Tibial nerve (tissue), 4 donors: ENCODE measurements at regions not wholly inside any gene's neighbourhood (a gene's known extent, or its start where the extent isn't known, plus 50 kb on each side); places are given as distances from the start of the nearest gene placed in this dataset.
"Not testable (repeated sequence)": the region's sequence is repeated elsewhere in the genome, so short reads cannot be mapped to it uniquely, and the experiment has no call there.

Experiments
- DNase-seq, 2 donors: peaks; one replicate each; pipeline ENCODE4 v3.0.0-alpha.2; 2019; ENCODE audit warnings: low spot score in 2 of 2
- H3K27ac ChIP-seq, 4 donors: fragments of 200-600 bp; sonication (generic) in 3 of 4; one replicate each; pipeline ENCODE4 v1.5.1; 2017 to 2019; ENCODE audit warnings: mild to moderate bottlenecking in 1 of 4
- H3K27me3 ChIP-seq, 2 donors: fragments of 200-600 bp; sonication (generic) in 1 of 2; one replicate each; pipeline versions ENCODE4 v1.5.1 to v1.6.0; 2017 to 2019
- H3K36me3 ChIP-seq, 3 donors: fragments of 200-600 bp; sonication (generic); one replicate each; pipeline ENCODE4 v1.5.1; 2018 to 2019
- H3K4me1 ChIP-seq, 4 donors: fragments of 200-600 bp; sonication (generic) in 3 of 4; one replicate each; pipeline ENCODE4 v1.5.1; 2017 to 2019
- H3K4me3 ChIP-seq, 4 donors: fragments of 200-600 bp; sonication (generic) in 3 of 4; one replicate each; pipeline ENCODE4 v1.5.1; 2017 to 2019; ENCODE audit warnings: mild to moderate bottlenecking in 1 of 4, moderate library complexity in 1 of 4
- H3K9me3 ChIP-seq, 4 donors: fragments of 200-600 bp; sonication (generic) in 3 of 4; one replicate each; pipeline ENCODE4 v1.5.1; 2017 to 2019
- CTCF ChIP-seq, 5 experiments: fragments of 200-600 bp in 3 of 5; fragments of 450-650 bp in 2 of 5; sonication (generic) in 3 of 5; IDR thresholded peaks; one replicate each; pipeline ENCODE4 v1.5.1; 2016 to 2019; ENCODE audit warnings: antibody characterized with exemption in 5 of 5, mild to moderate bottlenecking in 3 of 5, moderate library complexity in 2 of 5
- EP300 ChIP-seq, 2 donors: sonication (generic); formaldehyde crosslinking; IDR thresholded peaks; one replicate each; pipeline ENCODE4 v1.6.1; 2017; ENCODE audit warnings: antibody characterized with exemption in 2 of 2, mild to moderate bottlenecking in 1 of 2
- POLR2A ChIP-seq, 2 donors: fragments of 450-650 bp; IDR thresholded peaks; one replicate each; pipeline ENCODE4 v1.6.1; 2017; ENCODE audit warnings: antibody characterized with exemption in 2 of 2, mild to moderate bottlenecking in 2 of 2, moderate library complexity in 2 of 2
- WGBS, 2 donors: methylation state at CpG; one replicate each; pipeline ENCODE4 v1.1.5; 2018; 5-methylcytosine and 5-hydroxymethylcytosine counted together

DNA sequence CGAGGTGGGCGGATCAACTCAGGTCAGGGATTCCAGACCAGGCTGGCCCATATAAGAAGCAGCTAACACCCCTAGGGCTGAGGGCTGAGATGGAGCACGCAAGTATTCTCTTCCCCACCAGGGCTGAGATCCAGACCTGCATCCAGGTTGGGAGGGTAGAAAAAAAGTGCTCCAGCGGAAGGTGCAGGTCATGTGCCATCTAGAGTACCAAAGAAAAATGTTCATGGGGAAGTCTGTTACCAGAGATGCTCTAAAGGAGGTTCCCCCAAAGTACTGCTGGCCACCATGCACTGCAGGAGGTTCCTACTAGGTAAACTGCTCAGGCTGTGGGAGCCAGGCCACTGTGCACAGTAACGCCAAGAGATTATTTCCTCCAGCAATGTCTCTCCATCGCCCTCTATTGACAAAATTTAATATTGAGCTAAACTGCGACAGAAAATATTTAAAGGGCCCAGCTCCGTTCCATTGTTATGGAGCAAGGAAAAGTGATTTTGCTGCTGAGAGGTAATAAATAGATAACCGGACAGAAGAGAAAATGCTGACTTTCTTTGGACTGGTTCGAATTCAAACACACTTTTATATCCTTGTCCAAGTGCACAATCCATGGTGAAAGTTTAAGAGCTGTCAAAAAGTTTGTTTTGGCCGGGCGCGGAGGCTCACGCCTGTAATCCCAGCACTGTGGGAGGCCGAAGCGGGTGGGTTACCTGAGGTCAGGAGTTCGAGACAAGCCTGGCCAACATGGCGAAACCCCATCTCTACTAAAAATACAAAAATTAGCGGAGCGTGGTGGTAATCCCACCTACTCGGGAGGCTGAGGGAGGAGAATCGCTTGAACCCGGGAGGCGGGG, 159.9 kb downstream of the OR2B2 start:
- Histone ChIP-seq H3K4me1 (peaks cover 0 to 13% (median 4%) of the 10 kb centered on the region in 4 donors), H3K9me3 (no peaks in the 10 kb centered on the region), H3K27me3 (peaks cover 0 to 37% of the 10 kb centered on the region in 2 donors), H3K36me3 (no peaks in the 10 kb centered on the region), H3K4me3 (peak overlapping the region; percentile 55 to 68 (median 64)), H3K27ac (peak overlapping the region; percentile 57 to 80 (median 74))
- 12 to 13% methylated on average over 24 of the region's 24 CpGs for WGBS, 2 donors
- TF ChIP-seq POLR2A (IDR thresholded peaks at IDR 0.05), result no peak
- peak in 1 of 2 donors; percentile 28 for TF ChIP-seq EP300 (IDR thresholded peaks at IDR 0.05)
- peak; percentile 70 to 80 (median 78) for TF ChIP-seq CTCF (IDR thresholded peaks at IDR 0.05)
- peak in 1 of 2 donors; percentile 64 for DNase-seq

DNA sequence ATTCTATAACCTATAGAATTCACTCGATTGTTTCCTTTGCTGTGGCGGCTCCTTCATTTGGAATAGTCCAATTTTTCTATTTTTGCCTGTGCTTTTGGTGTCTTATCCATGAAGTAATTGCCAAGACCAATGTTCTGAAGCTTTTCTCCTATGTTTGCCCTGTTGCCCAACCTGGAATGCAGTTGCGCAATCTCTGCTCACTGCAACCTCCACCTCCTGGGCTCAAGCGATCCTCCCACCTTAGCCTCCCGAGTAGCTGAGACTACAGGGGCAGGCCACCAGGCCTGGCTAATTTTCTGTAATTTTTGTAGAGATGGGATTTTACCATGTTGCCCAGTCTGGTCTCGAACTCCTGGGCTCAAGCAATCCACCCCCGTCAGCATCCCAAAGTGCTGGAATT, 163.5 kb downstream of the OR2B2 start:
- no peaks in the 10 kb centered on the region for H3K36me3 ChIP-seq
- H3K27me3 ChIP-seq, result peaks cover 0 to 47% of the 10 kb centered on the region in 2 donors
- no peaks in the 10 kb centered on the region for H3K9me3 ChIP-seq
- H3K4me1 ChIP-seq, result peaks cover 0 to 3% (median 1%) of the 10 kb centered on the region in 4 donors
- TF ChIP-seq POLR2A (IDR thresholded peaks at IDR 0.05) (no peak), CTCF (IDR thresholded peaks at IDR 0.05) (no peak), EP300 (IDR thresholded peaks at IDR 0.05) (no peak)
- no peak for DNase-seq
- 84 to 85% methylated on average over 7 of the region's 7 CpGs for WGBS, 2 donors
- no peak overlapping the region for H3K4me3 ChIP-seq
- no peak overlapping the region for H3K27ac ChIP-seq

GRCh38 chr6:27747637-27748036, 164.6 kb downstream of the OR2B2 start:
- H3K27ac ChIP-seq, result no peak overlapping the region
- TF ChIP-seq POLR2A (IDR thresholded peaks at IDR 0.05) (no peak), EP300 (IDR thresholded peaks at IDR 0.05) (no peak), CTCF (IDR thresholded peaks at IDR 0.05) (no peak)
- H3K4me1 ChIP-seq, result no peaks in the 10 kb centered on the region
- no peak for DNase-seq
- no peaks in the 10 kb centered on the region for H3K9me3 ChIP-seq
- no peaks in the 10 kb centered on the region for H3K36me3 ChIP-seq
- peaks cover 0 to 57% of the 10 kb centered on the region in 2 donors for H3K27me3 ChIP-seq
- WGBS, 2 donors, result 78 to 80% methylated on average over 6 of the region's 6 CpGs
- H3K4me3 ChIP-seq, result no peak overlapping the region

- H3K27ac ChIP-seq, DNase-seq, H3K4me3 ChIP-seq, H3K36me3 ChIP-seq, H3K9me3 ChIP-seq, H3K4me1 ChIP-seq: not testable (repeated sequence)
- peaks cover 0 to 64% of the 10 kb centered on the region in 2 donors for H3K27me3 ChIP-seq
- WGBS, 2 donors, result 38 to 46% methylated on average over 4 of the region's 4 CpGs
Measured at GRCh38 chr6:27746860-27747259, 165.3 kb downstream of the OR2B2 start.

- TF ChIP-seq CTCF (IDR thresholded peaks at IDR 0.05) (no peak), POLR2A (IDR thresholded peaks at IDR 0.05) (no peak), EP300 (IDR thresholded peaks at IDR 0.05) (no peak)
- DNase-seq, result no peak
- Histone ChIP-seq H3K36me3 (no peaks in the 10 kb centered on the region), H3K27ac (no peak overlapping the region), H3K4me3 (no peak overlapping the region), H3K9me3 (no peaks in the 10 kb centered on the region), H3K27me3 (peaks cover 0 to 64% of the 10 kb centered on the region in 2 donors), H3K4me1 (no peaks in the 10 kb centered on the region)
- 21 to 22% methylated on average over 7 of the region's 7 CpGs for WGBS, 2 donors
Measured at GRCh38 chr6:27743787-27744186, 168.4 kb downstream of the OR2B2 start.
